GM12872 (cell line): ENCODE measurements at regions not wholly inside any gene's neighbourhood (a gene's known extent, or its start where the extent isn't known, plus 50 kb on each side); places are given as distances from the start of the nearest gene placed in this dataset.

Experiments
- CTCF ChIP-seq: IDR thresholded peaks from 3 replicates; pipeline ENCODE4 v1.5.1; 2011; ENCODE audit warnings: low read depth, mild to moderate bottlenecking, low read length, moderate library complexity; ENCODE audit not compliant: insufficient read depth

GRCh38 chr10:90293616-90294015 lies 564.2 kb downstream of the HTR7 start:
- no peak for TF ChIP-seq CTCF

GRCh38 chr10:90302758-90303481 lies 554.9 kb downstream of the HTR7 start:
- TF ChIP-seq CTCF: no peak

GRCh38 chr10:90304533-90304932 lies 553.3 kb downstream of the HTR7 start:
- TF ChIP-seq CTCF: no peak

- TF ChIP-seq CTCF: no peak
Observed at GRCh38 chr10:90306187-90306586, 551.7 kb downstream of the HTR7 start.

GRCh38 chr10:90308223-90308622 lies 549.6 kb downstream of the HTR7 start:
- TF ChIP-seq CTCF: no peak

- no peak for TF ChIP-seq CTCF
Observed at GRCh38 chr10:90313576-90314325, 544.1 kb downstream of the HTR7 start.

- no peak for TF ChIP-seq CTCF
Observed at GRCh38 chr10:90314718-90315117, 543.1 kb downstream of the HTR7 start.
